K562 (cell line): ENCODE measurements at regions not wholly inside any gene's neighbourhood (a gene's known extent, or its start where the extent isn't known, plus 50 kb on each side); places are given as distances from the start of the nearest gene placed in this dataset.
"Not testable (repeated sequence)": the region's sequence is repeated elsewhere in the genome, so short reads cannot be mapped to it uniquely, and the experiment has no call there.

Experiments used
- ATAC-seq: fragments of 200-7000 bp; cut with Tn5 transposase; 3 replicates; pipeline ENCODE4 v1.9.1; 2020; ENCODE audit warnings: moderate library complexity
- BruUV-seq: library from RNA; stranded (reverse); fragments of 400-500 nt; replicated peaks from 2 replicates; lab custom pipeline; 2021; lab: Mats Ljungman, UMichigan
- CTCF ChIA-PET: fragments of 300-600 bp; formaldehyde crosslinking; extraction: SDS; loops from one replicate; lab custom pipeline; 2021; ENCODE audit warnings: low intra/inter-chr PET ratio; lab: Yijun Ruan, JAX
- POLR2A ChIA-PET: fragments of 300-600, 350-650 bp; sonication (Branson Sonifier 250); formaldehyde crosslinking; extraction: SDS; loops from one replicate; lab custom pipeline; 2021; ENCODE audit warnings: antibody characterized with exemption, inconsistent platforms; lab: Yijun Ruan, JAX
- DNase-seq, 4 experiments: peaks; one replicate each; pipeline versions ENCODE4 v3.0.0 to v3.0.0-alpha.2; 2011 to 2018; ENCODE audit warnings: low spot score in 3 of 4, mixed read lengths in 3 of 4; ENCODE audit errors: extremely low read depth in 1 of 4
- FAIRE-seq: peaks from 2 replicates; lab custom pipeline; 2011; peaks lifted over from hg19 to GRCh38; lab: Jason Lieb, UNC
- H2AFZ ChIP-seq: 2 replicates; pipeline ENCODE4 v1.6.0; 2011; ENCODE audit warnings: low read depth, low read length, control low read depth, inconsistent platforms
- H3K27ac ChIP-seq: fragments of 200-600 bp; 3 replicates; pipeline ENCODE4 v1.8.0; 2011; ENCODE audit warnings: low read depth, mild to moderate bottlenecking, control low read depth, inconsistent platforms, low read length, moderate library complexity, mixed read lengths; ENCODE audit errors: extremely low read depth
- H3K27me3 ChIP-seq, 2 experiments: fragments of 300-600 bp in 1 of 2; 2 replicates in 1 of 2; 3 replicates in 1 of 2; pipeline versions ENCODE4 v1.6.0 to v1.8.0; 2011; ENCODE audit warnings: inconsistent platforms in 2 of 2, low read length in 2 of 2, mild to moderate bottlenecking in 1 of 2, mixed read lengths in 1 of 2, moderate library complexity in 1 of 2; ENCODE audit not compliant: control insufficient read depth in 2 of 2, insufficient read depth in 2 of 2
- H3K36me3 ChIP-seq: fragments of 300-600 bp; 3 replicates; pipeline ENCODE4 v1.8.0; 2011; ENCODE audit warnings: mild to moderate bottlenecking, low read length, inconsistent platforms; ENCODE audit not compliant: control insufficient read depth, insufficient read depth
- H3K4me1 ChIP-seq, 2 experiments: fragments of 200-600 bp in 1 of 2; replicated peaks in 1 of 2; 2 replicates in 1 of 2; 3 replicates in 1 of 2; pipeline versions ENCODE4 v1.5.1 to v1.8.0; 2011; ENCODE audit warnings: inconsistent platforms in 2 of 2, low read length in 2 of 2, mild to moderate bottlenecking in 1 of 2, mixed read lengths in 1 of 2, moderate library complexity in 1 of 2; ENCODE audit not compliant: control insufficient read depth in 2 of 2, insufficient read depth in 2 of 2
- H3K4me2 ChIP-seq: 2 replicates; pipeline ENCODE4 v1.6.1; 2011; ENCODE audit warnings: low read length, control low read depth, inconsistent platforms, mixed read lengths; ENCODE audit not compliant: insufficient read depth
- H3K4me3 ChIP-seq: fragments of 200-600 bp; sonication (generic), shearing (Covaris generic); 2 replicates; pipeline ENCODE4 v1.5.1; 2016; ENCODE audit warnings: control low read depth, inconsistent platforms
- H3K79me2 ChIP-seq: fragments of 200-600 bp; 3 replicates; pipeline ENCODE4 v1.8.0; 2011; ENCODE audit warnings: low read length, inconsistent platforms; ENCODE audit not compliant: control insufficient read depth, insufficient read depth
- H3K9ac ChIP-seq, 2 experiments: 2 replicates each; pipeline versions ENCODE4 v1.6.0 to v1.6.1; 2011; ENCODE audit warnings: low read depth in 2 of 2, low read length in 2 of 2, control low read depth in 1 of 2, inconsistent platforms in 1 of 2, mild to moderate bottlenecking in 1 of 2, mixed read lengths in 1 of 2; ENCODE audit not compliant: insufficient read depth in 1 of 2
- H3K9me1 ChIP-seq: one replicate; pipeline ENCODE4 v1.6.0; 2011; ENCODE audit warnings: inconsistent platforms, mild to moderate bottlenecking, low read length, moderate library complexity; ENCODE audit not compliant: control insufficient read depth, insufficient read depth
- H3K9me3 ChIP-seq: replicated peaks from 2 replicates; pipeline ENCODE4 v1.5.1; 2011; ENCODE audit warnings: low read depth, low read length, inconsistent platforms; ENCODE audit not compliant: control insufficient read depth, insufficient read depth
- H4K20me1 ChIP-seq: replicated peaks from 2 replicates; pipeline ENCODE4 v1.6.1; 2011; ENCODE audit warnings: low read length, inconsistent platforms, mixed read lengths; ENCODE audit not compliant: control insufficient read depth, insufficient read depth
- WGBS: fragments of 100-300 bp; shearing (Covaris generic); methylation state at CpG from one replicate; pipeline ENCODE4 v1.1.6; 2016; ENCODE audit warnings: low coverage, mixed read lengths; ENCODE audit not compliant: insufficient coverage; ENCODE audit errors: missing lambda C conversion rate; 5-methylcytosine and 5-hydroxymethylcytosine counted together
- in situ Hi-C: fragments of 300-500 bp; cut with MboI; formaldehyde crosslinking; loops from 4 replicates; pipeline ENCODE4 v1.15.0; 2018; ENCODE audit warnings: inconsistent platforms, mixed read lengths
- intact Hi-C: fragments of 100-400 bp; cut with micrococcal nuclease; formaldehyde crosslinking; loops from 2 replicates; pipeline ENCODE4 v1.14.2; 2022

DNA sequence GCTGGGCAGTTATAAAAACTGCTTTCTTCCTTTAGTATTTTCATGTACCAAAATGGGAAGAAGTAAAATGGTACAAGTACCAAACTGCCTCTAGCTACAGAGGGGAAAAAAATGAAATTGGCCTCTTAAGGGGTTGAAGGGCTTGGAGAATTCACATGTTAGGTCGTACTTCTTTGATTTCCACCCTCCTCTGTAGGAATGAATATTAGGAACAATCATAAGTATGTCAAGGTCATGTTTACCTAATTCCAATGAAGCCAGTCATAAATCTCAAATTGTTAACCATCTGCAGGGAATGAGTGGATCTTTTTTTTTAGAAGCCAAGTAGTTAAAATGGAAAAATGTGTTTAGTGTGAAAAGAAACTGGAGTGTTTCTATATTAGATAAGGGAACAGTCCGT lies 772.6 kb downstream of the PRIM2 start:
- H3K9me3 ChIP-seq, intact Hi-C loops, H3K4me3 ChIP-seq, H3K4me1 ChIP-seq, FAIRE-seq, CTCF ChIA-PET, H3K9me1 ChIP-seq, BruUV-seq, H3K27me3 ChIP-seq, H3K79me2 ChIP-seq, H3K36me3 ChIP-seq, in situ Hi-C loops, H3K4me2 ChIP-seq, H4K20me1 ChIP-seq, DNase-seq, POLR2A ChIA-PET, ATAC-seq, H3K27ac ChIP-seq, H3K9ac ChIP-seq, H2AFZ ChIP-seq: not testable (repeated sequence)
- WGBS: 0% methylated on average over 1 of the region's 2 CpGs

DNA sequence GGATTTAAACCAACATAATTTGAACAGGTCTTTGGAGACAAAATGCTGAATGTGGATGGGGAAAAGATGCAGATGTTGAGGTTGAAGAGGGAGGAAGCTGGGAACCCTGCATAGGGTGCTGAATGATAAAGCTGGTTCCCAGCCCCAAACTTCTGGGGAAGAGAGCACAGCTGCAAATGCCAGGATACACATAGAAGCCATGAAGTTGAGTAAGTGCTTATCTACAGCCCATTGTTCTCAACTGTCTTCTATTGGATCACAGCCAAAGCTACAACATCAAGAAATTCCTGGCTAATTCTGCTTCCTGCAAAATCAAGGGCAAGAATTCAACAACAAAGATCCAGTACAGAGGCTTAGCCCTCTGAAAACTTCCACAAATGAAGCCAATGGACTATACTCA lies 779.8 kb downstream of the PRIM2 start:
- H4K20me1 ChIP-seq, H3K4me1 ChIP-seq, POLR2A ChIA-PET, H3K79me2 ChIP-seq, DNase-seq, CTCF ChIA-PET, H3K4me3 ChIP-seq, ATAC-seq, H3K9me3 ChIP-seq, H3K9me1 ChIP-seq, H3K27ac ChIP-seq, H3K9ac ChIP-seq, H3K27me3 ChIP-seq, H3K36me3 ChIP-seq, in situ Hi-C loops, H2AFZ ChIP-seq, FAIRE-seq, BruUV-seq, H3K4me2 ChIP-seq, intact Hi-C loops: not testable (repeated sequence)
